Osteoblast (primary cell): ENCODE measurements at regions not wholly inside any gene's neighbourhood (a gene's known extent, or its start where the extent isn't known, plus 50 kb on each side); places are given as distances from the start of the nearest gene placed in this dataset.

Experiments used
- DNase-seq: peaks from one replicate; pipeline ENCODE4 v3.0.0; 2011; ENCODE audit warnings: low spot score, mixed read lengths; ENCODE audit not compliant: insufficient read length; ENCODE audit errors: missing footprints
- H2AFZ ChIP-seq: 2 replicates; pipeline ENCODE4 v1.6.0; 2011; ENCODE audit warnings: mild to moderate bottlenecking, low read length
- H3K27ac ChIP-seq: 2 replicates; pipeline ENCODE4 v1.5.1; 2011; ENCODE audit warnings: mild to moderate bottlenecking, low read depth, low read length, moderate library complexity
- H3K27me3 ChIP-seq: 2 replicates; pipeline ENCODE4 v1.6.0; 2012; ENCODE audit warnings: mild to moderate bottlenecking, control low read depth, inconsistent platforms, low read length, moderate library complexity; ENCODE audit not compliant: insufficient read depth
- H3K36me3 ChIP-seq: 2 replicates; pipeline ENCODE4 v1.5.1; 2011; ENCODE audit warnings: mild to moderate bottlenecking, low read length, control low read depth, moderate library complexity; ENCODE audit not compliant: insufficient read depth
- H3K4me1 ChIP-seq: 2 replicates; pipeline ENCODE4 v1.5.1; 2011; ENCODE audit warnings: mild to moderate bottlenecking, low read length, control low read depth, moderate library complexity; ENCODE audit not compliant: insufficient read depth
- H3K4me2 ChIP-seq: 2 replicates; pipeline ENCODE4 v1.6.0; 2011; ENCODE audit warnings: mild to moderate bottlenecking, low read length; ENCODE audit not compliant: insufficient read depth
- H3K4me3 ChIP-seq: fragments of 200-600 bp; sonication (generic); 3 replicates; pipeline ENCODE4 v1.5.1; 2012; ENCODE audit warnings: mild to moderate bottlenecking, low read length, inconsistent platforms; ENCODE audit not compliant: insufficient read depth
- H3K79me2 ChIP-seq: 2 replicates; pipeline ENCODE4 v1.6.0; 2012; ENCODE audit warnings: mild to moderate bottlenecking, low read length, control low read depth, inconsistent platforms; ENCODE audit not compliant: insufficient read depth
- H3K9me3 ChIP-seq: 2 replicates; pipeline ENCODE4 v1.5.1; 2011; ENCODE audit warnings: low read depth, low read length, control low read depth
- H4K20me1 ChIP-seq: 2 replicates; pipeline ENCODE4 v1.6.0; 2012; ENCODE audit warnings: mild to moderate bottlenecking, low read length, control low read depth; ENCODE audit not compliant: insufficient read depth
- CTCF ChIP-seq: IDR thresholded peaks from 2 replicates; pipeline ENCODE4 v1.5.1; 2011; ENCODE audit warnings: mild to moderate bottlenecking, low read depth, low read length, moderate library complexity; ENCODE audit errors: extremely low read depth

GRCh38 chr2:191476901-191477300 lies 201.0 kb upstream of the NABP1 start:
- Histone ChIP-seq H3K36me3 (no peaks in the 10 kb centered on the region), H3K9me3 (peaks cover 3% of the 10 kb centered on the region), H2AFZ (no peak overlapping the region), H3K4me1 (no peaks in the 10 kb centered on the region), H3K27ac (no peak overlapping the region), H3K4me2 (no peak overlapping the region), H4K20me1 (no peaks in the 10 kb centered on the region), H3K4me3 (no peak overlapping the region), H3K27me3 (no peaks in the 10 kb centered on the region), H3K79me2 (no peaks in the 10 kb centered on the region)
- DNase-seq, result no peak
- TF ChIP-seq CTCF, result no peak

GRCh38 chr2:191478799-191479679 lies 198.9 kb upstream of the NABP1 start:
- H3K4me2 ChIP-seq, result peak overlapping the region; percentile 20
- no peaks in the 10 kb centered on the region for H3K4me1 ChIP-seq
- no peak overlapping the region for H3K4me3 ChIP-seq
- no peaks in the 10 kb centered on the region for H3K79me2 ChIP-seq
- no peaks in the 10 kb centered on the region for H3K36me3 ChIP-seq
- H4K20me1 ChIP-seq, result no peaks in the 10 kb centered on the region
- H2AFZ ChIP-seq, result no peak overlapping the region
- no peaks in the 10 kb centered on the region for H3K27me3 ChIP-seq
- DNase-seq, result peak; percentile 50
- H3K9me3 ChIP-seq, result peaks cover 5% of the 10 kb centered on the region
- H3K27ac ChIP-seq, result no peak overlapping the region
- no peak for TF ChIP-seq CTCF

GRCh38 chr2:191479680-191480023 lies 198.3 kb upstream of the NABP1 start:
- Histone ChIP-seq H3K9me3 (peaks cover 5% of the 10 kb centered on the region), H3K4me2 (peak overlapping the region; percentile 20), H3K27ac (no peak overlapping the region), H3K4me1 (no peaks in the 10 kb centered on the region), H3K79me2 (no peaks in the 10 kb centered on the region), H3K4me3 (no peak overlapping the region), H3K36me3 (no peaks in the 10 kb centered on the region), H4K20me1 (no peaks in the 10 kb centered on the region), H2AFZ (no peak overlapping the region), H3K27me3 (no peaks in the 10 kb centered on the region)
- no peak for TF ChIP-seq CTCF
- no peak for DNase-seq

- no peaks in the 10 kb centered on the region for H3K27me3 ChIP-seq
- DNase-seq, result no peak
- H3K79me2 ChIP-seq, result no peaks in the 10 kb centered on the region
- H4K20me1 ChIP-seq, result no peaks in the 10 kb centered on the region
- no peak overlapping the region for H3K27ac ChIP-seq
- peaks cover 5% of the 10 kb centered on the region for H3K9me3 ChIP-seq
- no peaks in the 10 kb centered on the region for H3K36me3 ChIP-seq
- no peak for TF ChIP-seq CTCF
- H2AFZ ChIP-seq, result no peak overlapping the region
- no peak overlapping the region for H3K4me3 ChIP-seq
- no peak overlapping the region for H3K4me2 ChIP-seq
- peaks cover 5% of the 10 kb centered on the region for H3K4me1 ChIP-seq
These were observed 196.4 kb upstream of the NABP1 start for GRCh38 chr2:191481305-191482070.
